Endothelial cell of umbilical vein (primary cell): ENCODE measurements at regions not wholly inside any gene's neighbourhood (a gene's known extent, or its start where the extent isn't known, plus 50 kb on each side); places are given as distances from the start of the nearest gene placed in this dataset.

Source experiments
- BruUV-seq: library from RNA; stranded (reverse); fragments of 400-500 nt; replicated peaks from 2 replicates; lab custom pipeline; 2021; lab: Mats Ljungman, UMichigan
- CTCF ChIA-PET: fragments of 300-600, 350-600 bp; sonication (Branson Sonifier 250); formaldehyde crosslinking; loops from one replicate; lab custom pipeline; 2021; ENCODE audit warnings: antibody characterized with exemption, inconsistent platforms; lab: Charles Lee
- POLR2A ChIA-PET: fragments of 300-600, 350-600 bp; sonication (Branson Sonifier 250); formaldehyde crosslinking; loops from one replicate; lab custom pipeline; 2021; ENCODE audit warnings: antibody characterized with exemption, inconsistent platforms; lab: Charles Lee
- DNase-seq: peaks from one replicate; pipeline ENCODE4 v3.0.0-alpha.2; 2011; ENCODE audit warnings: low read depth, low spot score
- FAIRE-seq: peaks from 2 replicates; lab custom pipeline; 2011; peaks lifted over from hg19 to GRCh38; lab: Jason Lieb, UNC
- H2AFZ ChIP-seq: 2 replicates; pipeline ENCODE4 v1.6.0; 2012; ENCODE audit warnings: low read depth, low read length, control low read depth, inconsistent platforms
- H3K27ac ChIP-seq: 2 replicates; pipeline ENCODE4 v1.5.1; 2011; ENCODE audit warnings: low read depth, mild to moderate bottlenecking, control low read depth, low read length, moderate library complexity; ENCODE audit not compliant: insufficient read depth
- H3K27me3 ChIP-seq, 2 experiments: 2 replicates each; pipeline versions ENCODE4 v1.6.0 to v1.6.1; 2011; ENCODE audit warnings: low read length in 2 of 2, mixed read lengths in 1 of 2; ENCODE audit not compliant: control insufficient read depth in 2 of 2, insufficient read depth in 2 of 2
- H3K36me3 ChIP-seq, 2 experiments: 2 replicates in 1 of 2; 3 replicates in 1 of 2; pipeline ENCODE4 v1.5.1; 2011; ENCODE audit warnings: low read length in 2 of 2, mild to moderate bottlenecking in 1 of 2, moderate library complexity in 1 of 2; ENCODE audit not compliant: control insufficient read depth in 2 of 2, insufficient read depth in 2 of 2; ENCODE audit errors: extremely low read depth in 1 of 2
- H3K4me1 ChIP-seq: 3 replicates; pipeline ENCODE4 v1.5.1; 2011; ENCODE audit warnings: mild to moderate bottlenecking, low read length; ENCODE audit not compliant: control insufficient read depth, insufficient read depth; ENCODE audit errors: extremely low read depth
- H3K4me2 ChIP-seq: 2 replicates; pipeline ENCODE4 v1.6.1; 2011; ENCODE audit warnings: low read length, control low read depth, mixed read lengths; ENCODE audit not compliant: insufficient read depth
- H3K4me3 ChIP-seq, 3 experiments: fragments of 200-600 bp in 1 of 3; sonication (generic), shearing (Covaris generic) in 1 of 3; replicated peaks in 1 of 3; 2 replicates each; pipeline ENCODE4 v1.5.1; 2011 to 2016; ENCODE audit warnings: control low read depth in 3 of 3, low read length in 3 of 3, mild to moderate bottlenecking in 2 of 3, inconsistent platforms in 1 of 3, low read depth in 1 of 3, moderate library complexity in 1 of 3; ENCODE audit not compliant: insufficient read depth in 1 of 3
- H3K79me2 ChIP-seq: 2 replicates; pipeline ENCODE4 v1.6.0; 2012; ENCODE audit warnings: low read length, inconsistent platforms; ENCODE audit not compliant: control insufficient read depth, insufficient read depth
- H3K9ac ChIP-seq: replicated peaks from 2 replicates; pipeline ENCODE3; 2011; ENCODE audit warnings: low read length, control low read depth; ENCODE audit not compliant: insufficient read depth; ENCODE audit errors: extremely low read depth
- H3K9me1 ChIP-seq: replicated peaks from 3 replicates; pipeline ENCODE4 v1.6.0; 2011; ENCODE audit warnings: mild to moderate bottlenecking, low read length; ENCODE audit not compliant: control insufficient read depth, insufficient read depth; ENCODE audit errors: extremely low read depth
- H3K9me3 ChIP-seq: replicated peaks from 2 replicates; pipeline ENCODE4 v1.5.1; 2012; ENCODE audit warnings: low read length, inconsistent platforms; ENCODE audit not compliant: control insufficient read depth, insufficient read depth
- H4K20me1 ChIP-seq: replicated peaks from 2 replicates; pipeline ENCODE3; 2011; ENCODE audit warnings: mild to moderate bottlenecking, low read length; ENCODE audit not compliant: control insufficient read depth, insufficient read depth; ENCODE audit errors: extremely low read depth
- EZH2 ChIP-seq: IDR thresholded peaks from 2 replicates; pipeline ENCODE4 v1.6.1; 2012; ENCODE audit warnings: borderline replicate concordance, low read depth, mild to moderate bottlenecking, moderate library complexity, low read length, inconsistent platforms; ENCODE audit not compliant: severe bottlenecking
- FOS ChIP-seq: IDR thresholded peaks from 2 replicates; pipeline ENCODE4 v1.6.1; 2011; ENCODE audit warnings: mild to moderate bottlenecking, low read length, moderate library complexity, borderline replicate concordance; ENCODE audit not compliant: insufficient read depth
- GATA2 ChIP-seq: IDR thresholded peaks from 2 replicates; pipeline ENCODE4 v1.7.0; 2011; ENCODE audit warnings: low read depth, mild to moderate bottlenecking, moderate library complexity, mixed read lengths, low read length; ENCODE audit not compliant: insufficient read length, insufficient read depth
- JUN ChIP-seq: IDR thresholded peaks from 2 replicates; pipeline ENCODE4 v1.6.1; 2011; ENCODE audit warnings: borderline replicate concordance, low read depth; ENCODE audit not compliant: insufficient read length, insufficient read depth
- MYC ChIP-seq: IDR thresholded peaks from one replicate; pipeline ENCODE4 v1.6.1; 2011; ENCODE audit warnings: mild to moderate bottlenecking, low read depth, low read length
- POLR2A ChIP-seq: IDR thresholded peaks from 2 replicates; pipeline ENCODE4 v1.6.1; 2012; ENCODE audit warnings: low read depth, mild to moderate bottlenecking, control low read depth, low read length
- POLR2AphosphoS5 ChIP-seq: IDR thresholded peaks from 2 replicates; pipeline ENCODE4 v1.6.1; 2012; ENCODE audit warnings: low read depth, mild to moderate bottlenecking, control low read depth, low read length, moderate library complexity; ENCODE audit not compliant: insufficient read depth
- dilution Hi-C: fragments of 300-500 bp; cut with MboI; formaldehyde crosslinking; loops from one replicate; pipeline ENCODE4 v1.15.0; 2019; ENCODE audit warnings: low sequenced_read_pairs; ENCODE audit not compliant: extremely low pct_ligation_motif_present
- intact Hi-C: fragments of 100-400 bp; cut with micrococcal nuclease; formaldehyde crosslinking; loops from one replicate; pipeline ENCODE4 v1.10.0; 2022
- TF ChIP-seq, protein P1 (sequence below): IDR thresholded peaks from 2 replicates; pipeline ENCODE4 v1.6.1; 2011; ENCODE audit not compliant: insufficient read depth, insufficient read length
- TF ChIP-seq, protein P2 (sequence below), 2 donors: IDR thresholded peaks; 1 replicate in 1 of 2; 2 replicates in 1 of 2; pipeline ENCODE4 v1.5.1; 2011; ENCODE audit warnings: low read length in 2 of 2, mild to moderate bottlenecking in 2 of 2, moderate library complexity in 2 of 2, control low read depth in 1 of 2, inconsistent platforms in 1 of 2, low read depth in 1 of 2; ENCODE audit not compliant: insufficient read depth in 1 of 2; ENCODE audit errors: extremely low read depth in 1 of 2

DNA sequence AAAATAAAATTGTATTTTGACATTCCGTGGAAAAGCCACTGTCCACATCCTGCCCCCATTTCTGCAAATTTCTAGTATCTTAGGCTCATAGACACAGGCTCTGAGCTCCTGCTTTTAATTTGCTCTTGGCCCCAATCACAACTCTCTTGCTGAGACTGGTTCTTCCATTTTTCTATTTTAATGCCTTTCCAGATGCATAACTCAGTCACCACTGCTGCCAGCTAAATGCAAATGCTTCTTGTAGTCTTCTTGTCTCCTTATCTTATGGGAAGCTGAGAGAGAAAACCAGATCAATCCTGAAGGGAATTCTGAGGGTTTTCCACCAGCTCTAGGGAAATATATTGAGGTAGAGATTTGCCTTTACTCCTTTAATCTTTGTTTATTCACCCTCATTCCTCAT lies 149.0 kb downstream of the DHRS2 start:
- dilution Hi-C loops (no loop called here), intact Hi-C loops (no loop called here)
- POLR2A ChIA-PET: no interaction called here
- no peaks in the 10 kb centered on the region for H3K9me1 ChIP-seq
- CTCF ChIA-PET: interaction anchor here (0.9 kb wide), 1 partner anchor 38 kb away, joined by 3 read pairs; no protein-coding TSS in a partner anchor
- no peak overlapping the region for H3K4me2 ChIP-seq
- no peaks in the 10 kb centered on the region for H4K20me1 ChIP-seq
- no peak overlapping the region for H3K27ac ChIP-seq
- no peak for TF ChIP-seq EZH2
- TF ChIP-seq, protein P1, sequence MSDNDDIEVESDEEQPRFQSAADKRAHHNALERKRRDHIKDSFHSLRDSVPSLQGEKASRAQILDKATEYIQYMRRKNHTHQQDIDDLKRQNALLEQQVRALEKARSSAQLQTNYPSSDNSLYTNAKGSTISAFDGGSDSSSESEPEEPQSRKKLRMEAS: no peak
- TF ChIP-seq POLR2A: no peak
- no peak for TF ChIP-seq FOS
- no peak for TF ChIP-seq JUN
- TF ChIP-seq, protein P2, sequence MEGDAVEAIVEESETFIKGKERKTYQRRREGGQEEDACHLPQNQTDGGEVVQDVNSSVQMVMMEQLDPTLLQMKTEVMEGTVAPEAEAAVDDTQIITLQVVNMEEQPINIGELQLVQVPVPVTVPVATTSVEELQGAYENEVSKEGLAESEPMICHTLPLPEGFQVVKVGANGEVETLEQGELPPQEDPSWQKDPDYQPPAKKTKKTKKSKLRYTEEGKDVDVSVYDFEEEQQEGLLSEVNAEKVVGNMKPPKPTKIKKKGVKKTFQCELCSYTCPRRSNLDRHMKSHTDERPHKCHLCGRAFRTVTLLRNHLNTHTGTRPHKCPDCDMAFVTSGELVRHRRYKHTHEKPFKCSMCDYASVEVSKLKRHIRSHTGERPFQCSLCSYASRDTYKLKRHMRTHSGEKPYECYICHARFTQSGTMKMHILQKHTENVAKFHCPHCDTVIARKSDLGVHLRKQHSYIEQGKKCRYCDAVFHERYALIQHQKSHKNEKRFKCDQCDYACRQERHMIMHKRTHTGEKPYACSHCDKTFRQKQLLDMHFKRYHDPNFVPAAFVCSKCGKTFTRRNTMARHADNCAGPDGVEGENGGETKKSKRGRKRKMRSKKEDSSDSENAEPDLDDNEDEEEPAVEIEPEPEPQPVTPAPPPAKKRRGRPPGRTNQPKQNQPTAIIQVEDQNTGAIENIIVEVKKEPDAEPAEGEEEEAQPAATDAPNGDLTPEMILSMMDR (IDR thresholded peaks at IDR 0.05; ENCODE audit: extremely low read depth in 1 of 2, insufficient read depth in 1 of 2, low read depth in 1 of 2, low read length in 2 of 2): no peak
- no peak for TF ChIP-seq GATA2
- TF ChIP-seq MYC: no peak
- no peak for TF ChIP-seq POLR2AphosphoS5
- DNase-seq (no peak), FAIRE-seq (no peak)
- no peak overlapping the region for H3K9ac ChIP-seq
- H3K79me2 ChIP-seq: no peaks in the 10 kb centered on the region
- H3K36me3 ChIP-seq: no peaks in the 10 kb centered on the region
- H3K9me3 ChIP-seq: no peaks in the 10 kb centered on the region
- H3K4me1 ChIP-seq: no peaks in the 10 kb centered on the region
- no TSS peak for BruUV-seq
- no peak overlapping the region for H3K4me3 ChIP-seq
- no peak overlapping the region for H2AFZ ChIP-seq
- peaks cover 5 to 11% of the 10 kb centered on the region in 2 experiments for H3K27me3 ChIP-seq
